Tibial nerve (tissue), 4 donors: ENCODE measurements at regions not wholly inside any gene's neighbourhood (a gene's known extent, or its start where the extent isn't known, plus 50 kb on each side); places are given as distances from the start of the nearest gene placed in this dataset.

Source experiments
- DNase-seq, 2 donors: peaks; one replicate each; pipeline ENCODE4 v3.0.0-alpha.2; 2019; ENCODE audit warnings: low spot score in 2 of 2
- H3K27ac ChIP-seq, 4 donors: fragments of 200-600 bp; sonication (generic) in 3 of 4; one replicate each; pipeline ENCODE4 v1.5.1; 2017 to 2019; ENCODE audit warnings: mild to moderate bottlenecking in 1 of 4
- H3K27me3 ChIP-seq, 2 donors: fragments of 200-600 bp; sonication (generic) in 1 of 2; one replicate each; pipeline versions ENCODE4 v1.5.1 to v1.6.0; 2017 to 2019
- H3K36me3 ChIP-seq, 3 donors: fragments of 200-600 bp; sonication (generic); one replicate each; pipeline ENCODE4 v1.5.1; 2018 to 2019
- H3K4me1 ChIP-seq, 4 donors: fragments of 200-600 bp; sonication (generic) in 3 of 4; one replicate each; pipeline ENCODE4 v1.5.1; 2017 to 2019
- H3K4me3 ChIP-seq, 4 donors: fragments of 200-600 bp; sonication (generic) in 3 of 4; one replicate each; pipeline ENCODE4 v1.5.1; 2017 to 2019; ENCODE audit warnings: mild to moderate bottlenecking in 1 of 4, moderate library complexity in 1 of 4
- H3K9me3 ChIP-seq, 4 donors: fragments of 200-600 bp; sonication (generic) in 3 of 4; one replicate each; pipeline ENCODE4 v1.5.1; 2017 to 2019
- CTCF ChIP-seq, 5 experiments: fragments of 200-600 bp in 3 of 5; fragments of 450-650 bp in 2 of 5; sonication (generic) in 3 of 5; IDR thresholded peaks; one replicate each; pipeline ENCODE4 v1.5.1; 2016 to 2019; ENCODE audit warnings: antibody characterized with exemption in 5 of 5, mild to moderate bottlenecking in 3 of 5, moderate library complexity in 2 of 5
- EP300 ChIP-seq, 2 donors: sonication (generic); formaldehyde crosslinking; IDR thresholded peaks; one replicate each; pipeline ENCODE4 v1.6.1; 2017; ENCODE audit warnings: antibody characterized with exemption in 2 of 2, mild to moderate bottlenecking in 1 of 2
- POLR2A ChIP-seq, 2 donors: fragments of 450-650 bp; IDR thresholded peaks; one replicate each; pipeline ENCODE4 v1.6.1; 2017; ENCODE audit warnings: antibody characterized with exemption in 2 of 2, mild to moderate bottlenecking in 2 of 2, moderate library complexity in 2 of 2
- whole genome bisulfite sequencing, 2 donors: methylation state at CpG; one replicate each; pipeline ENCODE4 v1.1.5; 2018; 5-methylcytosine and 5-hydroxymethylcytosine counted together

- Histone ChIP-seq H3K27ac (no peak overlapping the region), H3K27me3 (no peaks in the 10 kb centered on the region)
- no peak for TF ChIP-seq CTCF (IDR thresholded peaks at IDR 0.05)
- no peak for TF ChIP-seq EP300 (IDR thresholded peaks at IDR 0.05)
- TF ChIP-seq POLR2A (IDR thresholded peaks at IDR 0.05): no peak
Measured at GRCh38 chr4:171024720-171025303, 788.4 kb upstream of the GALNTL6 start.

GRCh38 chr4:171022824-171023230, 790.4 kb upstream of the GALNTL6 start:
- 61 to 63% methylated on average over 3 of the region's 3 CpGs for WGBS, 2 donors
- TF ChIP-seq POLR2A (IDR thresholded peaks at IDR 0.05) (no peak), EP300 (IDR thresholded peaks at IDR 0.05) (no peak), CTCF (IDR thresholded peaks at IDR 0.05) (no peak)

More at GRCh38 chr4:171024720-171025303, 788.4 kb upstream of the GALNTL6 start:
- Histone ChIP-seq H3K4me1 (no peaks in the 10 kb centered on the region), H3K36me3 (no peaks in the 10 kb centered on the region), H3K9me3 (no peaks in the 10 kb centered on the region), H3K4me3 (no peak overlapping the region)
- 84 to 85% methylated on average over 4 of the region's 4 CpGs for WGBS, 2 donors
- DNase-seq: no peak

GRCh38 chr4:171017593-171017992, 795.6 kb upstream of the GALNTL6 start:
- H3K9me3 ChIP-seq: no peaks in the 10 kb centered on the region
- TF ChIP-seq EP300 (IDR thresholded peaks at IDR 0.05): no peak
- TF ChIP-seq POLR2A (IDR thresholded peaks at IDR 0.05): no peak
- no peak for TF ChIP-seq CTCF (IDR thresholded peaks at IDR 0.05)
- H3K4me1 ChIP-seq: no peaks in the 10 kb centered on the region
- H3K36me3 ChIP-seq: no peaks in the 10 kb centered on the region
- WGBS, 2 donors: 0% methylated on average over 1 of the region's 1 CpG
- H3K27ac ChIP-seq: no peak overlapping the region
- no peak overlapping the region for H3K4me3 ChIP-seq
- H3K27me3 ChIP-seq: no peaks in the 10 kb centered on the region
- DNase-seq: no peak

More at GRCh38 chr4:171022824-171023230, 790.4 kb upstream of the GALNTL6 start:
- Histone ChIP-seq H3K4me3 (no peak overlapping the region), H3K4me1 (no peaks in the 10 kb centered on the region), H3K36me3 (no peaks in the 10 kb centered on the region), H3K9me3 (no peaks in the 10 kb centered on the region), H3K27me3 (no peaks in the 10 kb centered on the region), H3K27ac (no peak overlapping the region)
- no peak for DNase-seq

GRCh38 chr4:171016145-171016544, 797.1 kb upstream of the GALNTL6 start:
- Histone ChIP-seq H3K36me3 (no peaks in the 10 kb centered on the region), H3K4me1 (no peaks in the 10 kb centered on the region), H3K27ac (no peak overlapping the region), H3K4me3 (no peak overlapping the region), H3K27me3 (no peaks in the 10 kb centered on the region), H3K9me3 (peaks cover 0 to 6% (median 0%) of the 10 kb centered on the region in 4 donors)
- no peak for DNase-seq
- TF ChIP-seq POLR2A (IDR thresholded peaks at IDR 0.05): no peak
- TF ChIP-seq EP300 (IDR thresholded peaks at IDR 0.05): no peak
- no peak for TF ChIP-seq CTCF (IDR thresholded peaks at IDR 0.05)
- WGBS, 2 donors: 35 to 72% methylated on average over 2 of the region's 2 CpGs

GRCh38 chr4:171015441-171015840, 797.8 kb upstream of the GALNTL6 start:
- H3K9me3 ChIP-seq: peaks cover 0 to 12% (median 0%) of the 10 kb centered on the region in 4 donors
- no peaks in the 10 kb centered on the region for H3K4me1 ChIP-seq
- no peak overlapping the region for H3K27ac ChIP-seq
- H3K36me3 ChIP-seq: no peaks in the 10 kb centered on the region
- H3K27me3 ChIP-seq: no peaks in the 10 kb centered on the region
- no peak overlapping the region for H3K4me3 ChIP-seq
- TF ChIP-seq EP300 (IDR thresholded peaks at IDR 0.05): no peak
- no peak for TF ChIP-seq CTCF (IDR thresholded peaks at IDR 0.05)
- no peak for TF ChIP-seq POLR2A (IDR thresholded peaks at IDR 0.05)
- WGBS, 2 donors: 22 to 45% methylated on average over 1 of the region's 1 CpG
- no peak for DNase-seq
